ENCODE measurements at regions not wholly inside any gene's neighbourhood (a gene's known extent, or its start where the extent isn't known, plus 50 kb on each side); places are given as distances from the start of the nearest gene placed in this dataset.
"Not testable (repeated sequence)": the region's sequence is repeated elsewhere in the genome, so short reads cannot be mapped to it uniquely, and the experiment has no call there.

- DNase-seq: no peak
Observed at GRCh38 chr14:38556252-38556651, 300.4 kb upstream of the CLEC14A start.

- DNase-seq: no peak
Observed at GRCh38 chr14:38554026-38554425, 298.1 kb upstream of the CLEC14A start.

DNA sequence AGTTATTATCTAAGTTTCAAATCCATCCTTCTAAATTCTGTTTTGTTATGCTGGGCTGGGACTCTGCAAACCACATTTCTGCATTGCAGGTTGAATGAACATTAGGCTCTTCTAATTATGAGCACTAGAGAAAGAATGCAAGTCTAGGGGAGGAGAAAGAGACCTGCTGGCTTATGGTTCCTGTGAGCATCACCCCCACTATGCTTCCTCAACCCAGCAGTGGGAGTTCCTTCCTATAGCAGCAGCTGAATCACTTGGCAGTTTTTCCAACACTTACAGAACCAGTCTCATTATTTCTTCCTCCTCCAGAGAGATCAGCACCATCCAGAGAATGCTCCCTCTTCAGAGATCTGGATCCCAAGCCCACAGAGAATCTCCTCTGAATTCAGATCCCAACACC, 297.7 kb upstream of the CLEC14A start:
- no peak for DNase-seq

DNA sequence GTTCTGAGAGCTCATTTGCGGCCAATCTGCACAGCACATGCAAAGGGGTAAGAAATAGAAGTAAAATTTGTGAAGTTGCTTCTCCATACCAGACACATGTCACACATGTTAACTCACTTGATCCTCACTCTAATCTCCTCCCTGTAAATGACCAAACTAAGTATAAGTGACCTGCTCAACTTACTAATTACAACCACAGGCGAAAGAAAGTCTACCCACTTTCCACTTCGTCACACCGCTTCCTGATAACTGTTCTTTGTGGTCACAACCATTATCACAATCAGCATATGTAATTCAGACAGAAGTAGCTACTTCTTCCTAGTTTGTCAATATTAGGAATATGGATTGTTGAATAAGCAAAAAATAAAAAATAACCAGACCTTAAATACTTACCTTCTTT, 293.7 kb upstream of the CLEC14A start:
- DNase-seq: no peak

GRCh38 chr14:38547961-38548490, 292.1 kb upstream of the CLEC14A start:
- DNase-seq: no peak

DNA sequence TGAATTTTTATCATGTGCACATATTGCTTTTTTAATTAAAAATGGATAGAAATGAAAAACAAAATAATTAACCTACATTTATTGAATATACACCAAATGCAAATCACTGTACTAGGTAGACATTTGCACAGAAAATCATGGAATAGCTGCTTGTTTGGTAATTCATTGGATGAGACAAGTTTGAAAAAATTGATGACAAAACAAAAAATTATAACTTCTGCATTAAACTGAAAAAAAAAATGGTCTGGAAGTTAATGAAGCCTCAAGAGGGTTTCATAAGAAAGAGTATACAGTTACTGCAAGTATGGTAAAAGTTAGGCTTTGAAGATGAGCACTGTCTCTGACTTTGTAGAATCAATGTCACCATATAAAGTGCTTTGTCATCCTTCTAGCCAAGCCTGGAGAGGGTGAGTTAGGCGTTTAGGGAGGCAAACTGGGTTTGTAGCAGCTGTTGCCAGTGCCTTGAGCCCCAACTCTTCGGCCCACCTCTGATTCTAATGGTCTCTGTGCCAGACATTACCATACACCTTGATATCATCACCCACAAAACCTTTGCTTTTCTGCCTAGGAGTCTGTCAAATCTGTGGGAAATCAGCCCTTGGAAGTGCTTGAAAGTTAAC, 291.1 kb upstream of the CLEC14A start:
- no peak for DNase-seq

- no peak for DNase-seq
Observed at GRCh38 chr14:38544776-38545175, 288.9 kb upstream of the CLEC14A start.

DNA sequence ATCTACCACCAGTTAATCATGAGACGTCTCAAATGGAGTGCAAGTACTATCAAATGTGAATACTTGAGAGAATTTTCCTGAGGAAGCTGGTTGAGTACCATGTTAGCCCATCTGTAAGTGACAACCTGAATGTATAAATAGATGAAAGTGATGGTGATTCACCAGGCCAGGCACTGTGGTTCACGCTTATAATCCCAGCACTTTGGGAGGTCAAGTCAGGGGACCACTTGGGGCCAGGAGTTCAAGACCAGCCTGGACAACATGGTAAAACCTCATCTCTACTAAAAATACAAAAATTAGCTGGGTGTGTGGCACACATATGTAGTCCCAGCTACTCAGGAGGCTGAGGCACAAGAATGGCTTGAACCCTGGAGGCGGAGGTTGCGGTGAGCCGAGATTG, 288.0 kb upstream of the CLEC14A start:
- not testable (repeated sequence) for DNase-seq

DNA sequence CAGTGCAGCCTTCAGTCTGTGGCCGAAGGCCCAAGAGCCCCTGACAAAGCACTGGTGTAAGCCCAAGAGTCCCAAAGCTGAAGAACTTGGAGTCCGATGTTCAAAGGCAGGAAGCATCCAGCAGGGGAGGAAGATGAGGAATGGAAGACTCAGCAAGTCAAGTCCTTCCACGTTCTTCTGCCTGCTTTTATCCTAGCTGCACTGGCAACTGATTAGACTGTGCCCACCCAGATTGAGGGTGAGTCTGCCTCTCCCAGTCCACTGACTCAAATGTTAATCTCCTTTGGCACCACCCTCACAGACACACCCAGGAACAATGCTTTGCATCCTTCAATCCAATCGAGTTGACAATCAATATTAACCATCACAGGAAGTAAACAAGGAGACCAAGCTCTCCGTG, 282.2 kb upstream of the CLEC14A start:
- DNase-seq: not testable (repeated sequence)

- DNase-seq: no peak
Observed at GRCh38 chr14:38536376-38537038, 280.6 kb upstream of the CLEC14A start.

DNA sequence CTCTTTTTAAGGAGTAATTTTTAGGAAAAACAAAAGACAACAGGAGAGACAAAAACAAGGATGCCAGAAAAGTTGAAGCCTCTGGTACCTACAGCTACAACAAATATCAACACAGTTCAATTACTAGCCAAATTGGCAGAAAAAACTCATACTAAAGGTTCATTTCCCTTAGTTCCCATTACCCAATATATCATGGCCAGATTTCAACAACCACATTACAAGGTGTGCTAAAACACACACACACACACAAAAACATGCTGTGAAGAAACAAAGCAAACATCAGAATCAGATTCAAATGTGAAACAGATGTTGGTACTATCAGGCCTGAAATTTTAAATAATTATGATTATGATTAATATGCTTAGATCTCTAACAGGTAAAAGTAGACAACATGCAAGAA, 272.7 kb upstream of the CLEC14A start:
- DNase-seq: no peak

- no peak for DNase-seq
Observed at GRCh38 chr14:38527502-38527878, 271.6 kb upstream of the CLEC14A start.

- DNase-seq: no peak
Observed at GRCh38 chr14:38526826-38527501, 271.1 kb upstream of the CLEC14A start.

GRCh38 chr14:38524636-38525509, 269.0 kb upstream of the CLEC14A start:
- no peak for DNase-seq

DNA sequence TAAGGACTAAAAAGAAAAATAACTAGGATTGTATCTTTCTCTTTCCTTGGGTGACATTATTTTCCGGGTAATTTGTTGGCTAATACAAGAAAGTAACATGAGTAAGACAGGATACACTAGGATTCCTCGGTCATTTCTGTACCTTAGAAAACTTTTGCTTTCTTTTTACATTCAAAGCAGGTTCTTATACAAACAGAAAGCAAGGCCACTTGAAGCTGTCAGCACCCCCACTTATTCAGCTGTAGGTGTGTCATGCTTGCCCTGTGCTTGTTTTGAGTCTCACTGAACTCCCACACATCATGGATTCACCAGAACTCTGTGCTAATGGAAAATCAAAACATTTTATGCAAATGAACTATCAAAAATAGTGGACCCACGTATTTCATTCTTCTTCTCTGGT, 266.8 kb upstream of the CLEC14A start:
- DNase-seq: no peak

DNA sequence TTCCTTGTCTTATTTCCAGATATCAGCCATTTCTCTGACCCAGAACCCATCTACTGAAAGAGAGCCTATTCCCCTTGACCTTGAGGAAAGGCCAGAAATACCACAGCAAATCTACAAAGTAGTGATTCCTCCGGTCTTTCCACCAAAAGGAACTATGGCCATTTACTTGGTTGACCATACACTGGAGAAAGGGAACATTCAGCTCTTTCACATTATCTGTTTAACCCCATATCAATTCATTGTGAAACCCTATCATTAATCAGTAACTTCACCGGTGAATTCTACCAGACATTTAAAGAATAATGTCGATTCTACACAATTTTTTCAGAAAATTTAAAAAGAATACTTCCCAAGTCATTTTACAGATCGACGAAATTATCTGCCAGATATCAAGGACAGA, 265.7 kb upstream of the CLEC14A start:
- DNase-seq: no peak

- no peak for DNase-seq
Observed at GRCh38 chr14:38517426-38517825, 261.5 kb upstream of the CLEC14A start.

- no peak for DNase-seq
Observed at GRCh38 chr14:38512236-38512635, 256.3 kb upstream of the CLEC14A start.

DNA sequence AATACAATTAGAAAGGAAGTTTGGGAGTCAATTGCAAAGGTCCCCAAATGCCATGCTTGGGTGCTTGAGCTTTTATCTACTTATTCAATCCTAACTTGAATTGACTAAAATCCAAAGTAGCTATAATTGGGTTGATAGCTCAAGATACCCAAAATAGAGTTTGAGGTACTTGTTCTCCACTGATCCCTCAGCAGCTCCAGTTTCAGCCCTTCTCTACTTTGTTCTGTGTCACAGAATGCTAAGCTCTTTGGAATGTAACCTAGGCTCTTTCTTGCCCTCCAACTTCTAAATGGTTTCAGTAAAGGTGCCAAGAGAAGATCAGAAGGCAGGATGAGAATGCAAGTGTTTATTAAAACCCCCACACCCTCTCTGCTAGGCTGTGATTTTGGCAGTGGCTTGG, 251.4 kb upstream of the CLEC14A start:
- no peak for DNase-seq

GRCh38 chr14:38505973-38506249, 250.0 kb upstream of the CLEC14A start:
- no peak for DNase-seq

- DNase-seq: no peak
Observed at GRCh38 chr14:38505221-38505972, 249.5 kb upstream of the CLEC14A start.

- DNase-seq: no peak
Observed at GRCh38 chr14:38504175-38504574, 248.3 kb upstream of the CLEC14A start.

DNA sequence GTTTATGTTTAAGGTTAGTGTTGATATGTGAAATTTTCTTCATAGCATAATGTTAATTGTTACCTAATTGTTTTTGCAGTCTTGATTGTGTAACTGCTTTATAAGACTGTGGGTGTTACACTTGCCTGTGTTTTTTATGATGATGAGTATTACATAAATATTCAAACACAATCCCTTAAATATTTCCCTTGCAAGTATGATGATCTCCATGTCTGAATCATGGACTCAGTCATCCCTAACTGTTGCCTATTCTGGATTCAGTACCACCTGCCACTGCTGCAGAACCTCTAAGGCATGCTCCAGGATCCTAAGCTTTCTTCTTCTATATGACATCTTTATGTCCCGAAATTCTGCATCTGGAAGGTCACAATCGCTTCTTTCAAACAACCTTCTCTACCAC, 246.3 kb upstream of the CLEC14A start:
- DNase-seq: no peak
